Neural progenitor cell (in vitro differentiated cells): ENCODE measurements at regions not wholly inside any gene's neighbourhood (a gene's known extent, or its start where the extent isn't known, plus 50 kb on each side); places are given as distances from the start of the nearest gene placed in this dataset.
"Not testable (repeated sequence)": the region's sequence is repeated elsewhere in the genome, so short reads cannot be mapped to it uniquely, and the experiment has no call there.

ENCODE experiments used
- DNase-seq: peaks from one replicate; pipeline ENCODE4 v3.0.0-alpha.2; 2016; ENCODE audit warnings: low spot score
- H2AFZ ChIP-seq: fragments of 200-600 bp; sonication (generic); replicated peaks from 2 replicates; pipeline ENCODE4 v1.6.1; 2016; ENCODE audit warnings: antibody characterized with exemption
- H3F3A ChIP-seq: fragments of 200-600 bp; sonication (generic); 2 replicates; pipeline ENCODE4 v1.6.1; 2016; ENCODE audit warnings: antibody characterized with exemption, low read depth
- H3K27ac ChIP-seq: fragments of 200-600 bp; sonication (generic); 2 replicates; pipeline ENCODE4 v1.5.1; 2016; ENCODE audit warnings: mild to moderate bottlenecking
- H3K27me3 ChIP-seq: fragments of 200-600 bp; sonication (generic); 2 replicates; pipeline ENCODE4 v1.6.1; 2016; ENCODE audit warnings: mild to moderate bottlenecking, moderate library complexity
- H3K36me3 ChIP-seq: fragments of 200-600 bp; sonication (generic); 2 replicates; pipeline ENCODE4 v1.5.1; 2016
- H3K4me1 ChIP-seq: fragments of 200-600 bp; sonication (generic); 2 replicates; pipeline ENCODE4 v1.6.1; 2016; ENCODE audit warnings: mixed run types
- H3K4me2 ChIP-seq: fragments of 200-600 bp; sonication (generic); 2 replicates; pipeline ENCODE4 v1.6.1; 2016
- H3K4me3 ChIP-seq: fragments of 200-600 bp; sonication (generic); 2 replicates; pipeline ENCODE4 v1.5.1; 2016
- H3K79me2 ChIP-seq: fragments of 200-600 bp; sonication (generic); 2 replicates; pipeline ENCODE4 v1.6.1; 2016; ENCODE audit warnings: low read depth
- H3K9ac ChIP-seq: fragments of 200-600 bp; sonication (generic); 2 replicates; pipeline ENCODE4 v1.6.1; 2016
- H3K9me3 ChIP-seq: fragments of 200-600 bp; sonication (generic); 2 replicates; pipeline ENCODE4 v1.5.1; 2016; ENCODE audit warnings: low read depth
- H4K20me1 ChIP-seq: fragments of 200-600 bp; sonication (generic); 2 replicates; pipeline ENCODE4 v1.6.1; 2016; ENCODE audit warnings: low read depth
- H3K27ac Mint-ChIP-seq: 3 replicates; pipeline ENCODE4 v1.8.0; 2021; ENCODE audit warnings: mixed read lengths
- H3K27me3 Mint-ChIP-seq: 2 replicates; pipeline ENCODE4 v1.8.0; 2022; ENCODE audit warnings: low read depth, mild to moderate bottlenecking, inconsistent platforms, moderate library complexity, mixed read lengths; ENCODE audit not compliant: insufficient read depth
- H3K36me3 Mint-ChIP-seq: 3 replicates; pipeline ENCODE4 v1.8.0; 2021; ENCODE audit warnings: mixed read lengths
- H3K4me1 Mint-ChIP-seq: 3 replicates; pipeline ENCODE4 v1.8.0; 2021; ENCODE audit warnings: mixed read lengths
- H3K4me3 Mint-ChIP-seq: 3 replicates; pipeline ENCODE4 v1.8.0; 2021; ENCODE audit warnings: mild to moderate bottlenecking, moderate library complexity, mixed read lengths
- H3K9me3 Mint-ChIP-seq: 3 replicates; pipeline ENCODE4 v1.8.0; 2020; ENCODE audit warnings: mixed read lengths
- EZH2 ChIP-seq: fragments of 200-600 bp; sonication (generic); IDR thresholded peaks from 2 replicates; pipeline ENCODE4 v1.6.1; 2017; ENCODE audit warnings: antibody characterized with exemption, mild to moderate bottlenecking, moderate library complexity
- EZH2phosphoT487 ChIP-seq: fragments of 200-600 bp; sonication (generic); IDR thresholded peaks from 2 replicates; pipeline ENCODE4 v1.6.1; 2017; ENCODE audit warnings: antibody characterized with exemption
- TF ChIP-seq, protein P1 (sequence below): fragments of 200-600 bp; sonication (generic); IDR thresholded peaks from 2 replicates; pipeline ENCODE4 v1.5.1; 2017; ENCODE audit warnings: antibody characterized with exemption, mild to moderate bottlenecking

DNA sequence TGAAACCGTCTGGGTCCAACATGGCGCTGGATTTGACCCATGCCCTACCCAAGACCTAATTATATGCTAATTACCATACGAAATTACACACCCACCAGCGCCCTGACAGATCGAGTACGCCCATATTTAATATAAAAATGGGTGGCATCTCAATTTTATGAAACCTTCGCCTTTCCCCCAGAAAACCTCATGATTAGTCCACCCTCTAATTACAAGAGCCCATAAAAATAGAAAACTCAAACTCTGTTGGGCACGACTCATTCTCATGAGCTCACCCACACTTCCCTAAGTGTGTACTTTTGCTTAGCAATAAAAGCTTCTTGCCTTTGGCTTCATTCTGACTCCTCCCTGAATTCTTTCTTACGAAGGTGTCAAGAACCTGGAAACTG lies 136.4 kb downstream of the OR2B2 start:
- H3K27me3 ChIP-seq, result peaks cover 32% of the 10 kb centered on the region
- no peak overlapping the region for H3K4me3 ChIP-seq
- Mint-ChIP-seq H3K27me3 (peaks cover 5% of the 10 kb centered on the region), H3K9me3 (peaks cover 7% of the 10 kb centered on the region), H3K36me3 (no peaks in the 10 kb centered on the region), H3K4me3 (no peak overlapping the region), H3K4me1 (peaks cover 14% of the 10 kb centered on the region), H3K27ac (no peak overlapping the region)
- no peak overlapping the region for H3K9ac ChIP-seq
- no peaks in the 10 kb centered on the region for H3K36me3 ChIP-seq
- H3K9me3 ChIP-seq, result no peaks in the 10 kb centered on the region
- H3K4me1 ChIP-seq, result peaks cover 14% of the 10 kb centered on the region
- no peaks in the 10 kb centered on the region for H3K79me2 ChIP-seq
- H3K27ac ChIP-seq, result no peak overlapping the region
- no peak for TF ChIP-seq EZH2
- TF ChIP-seq EZH2phosphoT487, result no peak
- TF ChIP-seq, protein P1, sequence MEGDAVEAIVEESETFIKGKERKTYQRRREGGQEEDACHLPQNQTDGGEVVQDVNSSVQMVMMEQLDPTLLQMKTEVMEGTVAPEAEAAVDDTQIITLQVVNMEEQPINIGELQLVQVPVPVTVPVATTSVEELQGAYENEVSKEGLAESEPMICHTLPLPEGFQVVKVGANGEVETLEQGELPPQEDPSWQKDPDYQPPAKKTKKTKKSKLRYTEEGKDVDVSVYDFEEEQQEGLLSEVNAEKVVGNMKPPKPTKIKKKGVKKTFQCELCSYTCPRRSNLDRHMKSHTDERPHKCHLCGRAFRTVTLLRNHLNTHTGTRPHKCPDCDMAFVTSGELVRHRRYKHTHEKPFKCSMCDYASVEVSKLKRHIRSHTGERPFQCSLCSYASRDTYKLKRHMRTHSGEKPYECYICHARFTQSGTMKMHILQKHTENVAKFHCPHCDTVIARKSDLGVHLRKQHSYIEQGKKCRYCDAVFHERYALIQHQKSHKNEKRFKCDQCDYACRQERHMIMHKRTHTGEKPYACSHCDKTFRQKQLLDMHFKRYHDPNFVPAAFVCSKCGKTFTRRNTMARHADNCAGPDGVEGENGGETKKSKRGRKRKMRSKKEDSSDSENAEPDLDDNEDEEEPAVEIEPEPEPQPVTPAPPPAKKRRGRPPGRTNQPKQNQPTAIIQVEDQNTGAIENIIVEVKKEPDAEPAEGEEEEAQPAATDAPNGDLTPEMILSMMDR, result no peak
- H3K4me2 ChIP-seq, result no peak overlapping the region
- no peak overlapping the region for H2AFZ ChIP-seq
- H4K20me1 ChIP-seq, result no peaks in the 10 kb centered on the region
- peaks cover 23% of the 10 kb centered on the region for H3F3A ChIP-seq
- no peak for DNase-seq

- H3K4me1 ChIP-seq, result peaks cover 19% of the 10 kb centered on the region
- DNase-seq, H3K27ac Mint-ChIP-seq, H4K20me1 ChIP-seq, H3K36me3 ChIP-seq, H3K4me3 ChIP-seq, H2AFZ ChIP-seq, H3K27ac ChIP-seq, H3K79me2 ChIP-seq, H3K4me3 Mint-ChIP-seq, H3K9me3 ChIP-seq, H3K36me3 Mint-ChIP-seq, H3K9ac ChIP-seq, H3K27me3 Mint-ChIP-seq, H3K9me3 Mint-ChIP-seq, H3K4me2 ChIP-seq: not testable (repeated sequence)
- peaks cover 16% of the 10 kb centered on the region for H3K4me1 Mint-ChIP-seq
- peaks cover 37% of the 10 kb centered on the region for H3K27me3 ChIP-seq
- peaks cover 29% of the 10 kb centered on the region for H3F3A ChIP-seq
Measured at GRCh38 chr6:27775138-27775795, 136.9 kb downstream of the OR2B2 start.

DNA sequence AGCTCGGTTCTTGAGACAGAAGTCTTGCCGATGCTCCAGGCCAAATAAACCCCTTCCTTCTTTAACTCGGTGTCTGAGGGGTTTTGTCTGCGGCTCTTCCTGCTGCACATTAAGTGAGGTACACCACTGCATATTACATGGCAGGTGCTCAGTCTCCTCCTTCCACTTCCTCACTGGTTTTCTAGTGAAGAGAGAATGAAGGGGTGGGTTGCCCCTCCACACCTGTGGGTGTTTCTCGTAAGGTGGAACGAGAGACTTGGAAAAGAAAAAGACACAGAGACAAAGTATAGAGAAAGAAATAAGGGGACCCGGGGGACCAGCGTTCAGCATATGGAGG lies 138.0 kb downstream of the OR2B2 start:
- not testable (repeated sequence) for H3K9ac ChIP-seq, H3K4me2 ChIP-seq, H3K79me2 ChIP-seq, H3K27me3 Mint-ChIP-seq, H3K9me3 Mint-ChIP-seq, H3K27ac Mint-ChIP-seq, H3K36me3 ChIP-seq, H3K9me3 ChIP-seq, DNase-seq, H3K4me3 Mint-ChIP-seq, H2AFZ ChIP-seq, H3K4me3 ChIP-seq, H3K36me3 Mint-ChIP-seq, H3K27ac ChIP-seq, H4K20me1 ChIP-seq
- peaks cover 17% of the 10 kb centered on the region for H3K4me1 Mint-ChIP-seq
- H3K4me1 ChIP-seq, result peaks cover 21% of the 10 kb centered on the region
- peaks cover 32% of the 10 kb centered on the region for H3F3A ChIP-seq
- peaks cover 47% of the 10 kb centered on the region for H3K27me3 ChIP-seq

DNA sequence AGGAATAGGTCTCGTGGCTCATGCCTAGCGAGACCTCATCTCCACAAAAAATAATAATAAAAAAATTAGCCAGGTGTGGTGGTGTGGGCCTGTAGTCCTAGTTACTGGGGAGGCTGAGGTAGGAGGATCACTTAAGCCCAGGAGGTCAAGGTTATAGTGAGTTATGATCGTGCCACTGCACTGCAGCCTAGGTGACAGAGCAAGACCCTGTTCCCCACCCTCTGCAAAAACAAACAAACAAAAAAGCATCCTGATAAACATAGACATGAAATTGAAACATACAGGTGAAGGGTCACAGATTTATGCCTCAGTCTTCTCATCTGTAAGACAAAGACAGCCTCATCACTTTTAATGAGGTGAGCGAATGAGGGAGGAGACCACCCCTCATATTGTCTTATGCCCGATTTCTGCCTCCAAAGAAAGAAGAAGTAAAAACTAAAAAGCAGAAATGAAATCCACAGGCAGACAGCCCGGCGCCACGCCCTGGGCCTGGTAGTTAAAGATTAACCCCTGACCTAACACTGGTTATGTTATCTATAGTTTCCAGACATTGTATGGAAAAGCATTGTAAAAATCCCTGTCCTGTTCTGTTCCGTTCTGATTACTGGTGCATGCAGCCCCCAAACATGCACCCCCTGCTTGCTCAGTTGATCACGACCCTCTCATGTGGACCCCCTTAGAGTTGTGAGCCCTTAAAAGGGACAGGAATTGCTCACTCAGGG lies 138.5 kb downstream of the OR2B2 start:
- H3K4me2 ChIP-seq, H3K4me3 ChIP-seq, H3K79me2 ChIP-seq, H4K20me1 ChIP-seq, H3K9me3 ChIP-seq, H3K9ac ChIP-seq, DNase-seq, H3K27ac Mint-ChIP-seq, H3K36me3 Mint-ChIP-seq, H3K27ac ChIP-seq, H2AFZ ChIP-seq, H3K4me3 Mint-ChIP-seq, H3K36me3 ChIP-seq, H3K9me3 Mint-ChIP-seq, H3K27me3 Mint-ChIP-seq: not testable (repeated sequence)
- peaks cover 17% of the 10 kb centered on the region for H3K4me1 Mint-ChIP-seq
- Histone ChIP-seq H3K4me1 (peaks cover 21% of the 10 kb centered on the region), H3K27me3 (peaks cover 53% of the 10 kb centered on the region), H3F3A (peaks cover 34% of the 10 kb centered on the region)
